ENCODE measurements at regions not wholly inside any gene's neighbourhood (a gene's known extent, or its start where the extent isn't known, plus 50 kb on each side); places are given as distances from the start of the nearest gene placed in this dataset.

GRCh38 chr2:157934684-157935377, 58.7 kb upstream of the ACVR1 start:
- TF ChIP-seq POLR2A (IDR thresholded peaks at IDR 0.05): no peak
- no peak for TF ChIP-seq CTCF (IDR thresholded peaks at IDR 0.05)

All from gastroesophageal sphincter (tissue), 3 donors.